ENCODE measurements at regions not wholly inside any gene's neighbourhood (a gene's known extent, or its start where the extent isn't known, plus 50 kb on each side); places are given as distances from the start of the nearest gene placed in this dataset.

- DNase-seq (ENCODE audit: low read depth): peak; percentile 47
Observed at GRCh38 chr9:115978659-115979096, 174.9 kb upstream of the PAPPA start.

GRCh38 chr9:115980054-115980453, 173.5 kb upstream of the PAPPA start:
- no peak for TF ChIP-seq CTCF (IDR thresholded peaks at IDR 0.05; ENCODE audit: insufficient read depth, low read depth, low read length)
- no peak for DNase-seq (ENCODE audit: low read depth)
- no peak overlapping the region for H3K4me3 ChIP-seq (ENCODE audit: low read depth, low read length)

More at GRCh38 chr9:115978659-115979096, 174.9 kb upstream of the PAPPA start:
- no peak overlapping the region for H3K4me3 ChIP-seq (ENCODE audit: low read depth, low read length)
- no peak for TF ChIP-seq CTCF (IDR thresholded peaks at IDR 0.05; ENCODE audit: insufficient read depth, low read depth, low read length)

GRCh38 chr9:115980502-115980901, 173.1 kb upstream of the PAPPA start:
- H3K4me3 ChIP-seq (ENCODE audit: low read depth, low read length): no peak overlapping the region
- DNase-seq (ENCODE audit: low read depth): no peak
- TF ChIP-seq CTCF (IDR thresholded peaks at IDR 0.05; ENCODE audit: insufficient read depth, low read depth, low read length): no peak

GRCh38 chr9:115980976-115981375, 172.6 kb upstream of the PAPPA start:
- no peak overlapping the region for H3K4me3 ChIP-seq (ENCODE audit: low read depth, low read length)
- no peak for TF ChIP-seq CTCF (IDR thresholded peaks at IDR 0.05; ENCODE audit: insufficient read depth, low read depth, low read length)
- no peak for DNase-seq (ENCODE audit: low read depth)

- no peak for DNase-seq (ENCODE audit: low read depth)
- TF ChIP-seq CTCF (IDR thresholded peaks at IDR 0.05; ENCODE audit: insufficient read depth, low read depth, low read length): no peak
- H3K4me3 ChIP-seq (ENCODE audit: low read depth, low read length): no peak overlapping the region
Observed at GRCh38 chr9:115983366-115983765, 170.2 kb upstream of the PAPPA start.

- DNase-seq (ENCODE audit: low read depth): peak; percentile 72
- no peak for TF ChIP-seq CTCF (IDR thresholded peaks at IDR 0.05; ENCODE audit: insufficient read depth, low read depth, low read length)
- no peak overlapping the region for H3K4me3 ChIP-seq (ENCODE audit: low read depth, low read length)
Observed at GRCh38 chr9:115985657-115986056, 167.9 kb upstream of the PAPPA start.

GRCh38 chr9:115986508-115986907, 167.1 kb upstream of the PAPPA start:
- no peak overlapping the region for H3K4me3 ChIP-seq (ENCODE audit: low read depth, low read length)
- no peak for TF ChIP-seq CTCF (IDR thresholded peaks at IDR 0.05; ENCODE audit: insufficient read depth, low read depth, low read length)
- DNase-seq (ENCODE audit: low read depth): peak; percentile 56
